Activated T-cell treated with anti-CD3 and anti-CD28 coated beads for 1 hour (primary cell): ENCODE measurements at regions not wholly inside any gene's neighbourhood (a gene's known extent, or its start where the extent isn't known, plus 50 kb on each side); places are given as distances from the start of the nearest gene placed in this dataset.

ENCODE experiments used
- DNase-seq: peaks from one replicate; pipeline ENCODE4 v3.0.0-alpha.2; 2020; ENCODE audit warnings: low read depth

GRCh38 chr1:58891347-58891746, 107.5 kb upstream of the JUN start:
- DNase-seq = no peak

- DNase-seq = no peak
Observed at GRCh38 chr1:58893257-58893869, 109.5 kb upstream of the JUN start.

- DNase-seq = no peak
Observed at GRCh38 chr1:58895082-58895481, 111.2 kb upstream of the JUN start.

GRCh38 chr1:58895559-58896145, 111.8 kb upstream of the JUN start:
- no peak for DNase-seq

- DNase-seq = no peak
Observed at GRCh38 chr1:58896246-58897183, 112.7 kb upstream of the JUN start.

GRCh38 chr1:58898739-58899586, 115.1 kb upstream of the JUN start:
- DNase-seq = no peak

GRCh38 chr1:58899587-58900271, 115.9 kb upstream of the JUN start:
- no peak for DNase-seq

GRCh38 chr1:58900396-58900795, 116.5 kb upstream of the JUN start:
- no peak for DNase-seq

- no peak for DNase-seq
Observed at GRCh38 chr1:58901008-58901407, 117.2 kb upstream of the JUN start.

GRCh38 chr1:58902830-58903513, 119.1 kb upstream of the JUN start:
- no peak for DNase-seq

GRCh38 chr1:58903514-58904298, 119.9 kb upstream of the JUN start:
- DNase-seq = peak; percentile 48

GRCh38 chr1:58904299-58905125, 120.7 kb upstream of the JUN start:
- no peak for DNase-seq

- DNase-seq = no peak
Observed at GRCh38 chr1:58905126-58905490, 121.3 kb upstream of the JUN start.

- DNase-seq = no peak
Observed at GRCh38 chr1:58905628-58906221, 121.9 kb upstream of the JUN start.

- DNase-seq = no peak
Observed at GRCh38 chr1:58907398-58907797, 123.6 kb upstream of the JUN start.

GRCh38 chr1:58908561-58909560, 125.0 kb upstream of the JUN start:
- no peak for DNase-seq

GRCh38 chr1:58909914-58910681, 126.3 kb upstream of the JUN start:
- DNase-seq = no peak
